ENCODE measurements at regions not wholly inside any gene's neighbourhood (a gene's known extent, or its start where the extent isn't known, plus 50 kb on each side); places are given as distances from the start of the nearest gene placed in this dataset.
A peak's percentile ranks its signal among the peaks of the same experiment; 100 is the strongest.

DNA sequence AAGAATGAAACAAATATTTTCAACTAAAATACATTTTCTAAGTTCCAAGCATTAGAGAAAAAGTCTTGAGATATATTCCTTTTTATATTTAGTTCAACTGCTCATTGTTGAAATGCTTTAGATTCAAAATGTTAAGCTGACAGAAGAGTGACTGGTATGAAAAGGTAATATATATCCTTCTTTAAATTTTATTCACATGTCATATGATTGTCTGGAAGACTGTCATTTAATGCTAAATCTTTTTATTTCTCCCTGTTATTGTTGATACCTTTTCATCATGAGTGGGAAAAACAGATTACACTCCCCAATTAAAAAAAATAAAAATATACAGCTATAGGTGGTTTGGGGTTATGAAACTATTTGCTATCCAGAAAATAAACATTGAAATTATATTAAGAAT is 965.4 kb downstream of the JRKL start (continued):
- TF ChIP-seq CTCF (conservative IDR thresholded peaks at IDR 0.05; ENCODE audit: low read depth in 2 of 2) (no peak), NANOG (IDR thresholded peaks at IDR 0.05; ENCODE audit: borderline replicate concordance) (no peak), EZH2phosphoT487 (IDR thresholded peaks at IDR 0.05; ENCODE audit: unreplicated experiment) (no peak), JUNB (IDR thresholded peaks at IDR 0.05; ENCODE audit: unreplicated experiment) (no peak)
- TF ChIP-seq, protein P1, sequence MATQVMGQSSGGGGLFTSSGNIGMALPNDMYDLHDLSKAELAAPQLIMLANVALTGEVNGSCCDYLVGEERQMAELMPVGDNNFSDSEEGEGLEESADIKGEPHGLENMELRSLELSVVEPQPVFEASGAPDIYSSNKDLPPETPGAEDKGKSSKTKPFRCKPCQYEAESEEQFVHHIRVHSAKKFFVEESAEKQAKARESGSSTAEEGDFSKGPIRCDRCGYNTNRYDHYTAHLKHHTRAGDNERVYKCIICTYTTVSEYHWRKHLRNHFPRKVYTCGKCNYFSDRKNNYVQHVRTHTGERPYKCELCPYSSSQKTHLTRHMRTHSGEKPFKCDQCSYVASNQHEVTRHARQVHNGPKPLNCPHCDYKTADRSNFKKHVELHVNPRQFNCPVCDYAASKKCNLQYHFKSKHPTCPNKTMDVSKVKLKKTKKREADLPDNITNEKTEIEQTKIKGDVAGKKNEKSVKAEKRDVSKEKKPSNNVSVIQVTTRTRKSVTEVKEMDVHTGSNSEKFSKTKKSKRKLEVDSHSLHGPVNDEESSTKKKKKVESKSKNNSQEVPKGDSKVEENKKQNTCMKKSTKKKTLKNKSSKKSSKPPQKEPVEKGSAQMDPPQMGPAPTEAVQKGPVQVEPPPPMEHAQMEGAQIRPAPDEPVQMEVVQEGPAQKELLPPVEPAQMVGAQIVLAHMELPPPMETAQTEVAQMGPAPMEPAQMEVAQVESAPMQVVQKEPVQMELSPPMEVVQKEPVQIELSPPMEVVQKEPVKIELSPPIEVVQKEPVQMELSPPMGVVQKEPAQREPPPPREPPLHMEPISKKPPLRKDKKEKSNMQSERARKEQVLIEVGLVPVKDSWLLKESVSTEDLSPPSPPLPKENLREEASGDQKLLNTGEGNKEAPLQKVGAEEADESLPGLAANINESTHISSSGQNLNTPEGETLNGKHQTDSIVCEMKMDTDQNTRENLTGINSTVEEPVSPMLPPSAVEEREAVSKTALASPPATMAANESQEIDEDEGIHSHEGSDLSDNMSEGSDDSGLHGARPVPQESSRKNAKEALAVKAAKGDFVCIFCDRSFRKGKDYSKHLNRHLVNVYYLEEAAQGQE (IDR thresholded peaks at IDR 0.05; ENCODE audit: unreplicated experiment): no peak

DNA sequence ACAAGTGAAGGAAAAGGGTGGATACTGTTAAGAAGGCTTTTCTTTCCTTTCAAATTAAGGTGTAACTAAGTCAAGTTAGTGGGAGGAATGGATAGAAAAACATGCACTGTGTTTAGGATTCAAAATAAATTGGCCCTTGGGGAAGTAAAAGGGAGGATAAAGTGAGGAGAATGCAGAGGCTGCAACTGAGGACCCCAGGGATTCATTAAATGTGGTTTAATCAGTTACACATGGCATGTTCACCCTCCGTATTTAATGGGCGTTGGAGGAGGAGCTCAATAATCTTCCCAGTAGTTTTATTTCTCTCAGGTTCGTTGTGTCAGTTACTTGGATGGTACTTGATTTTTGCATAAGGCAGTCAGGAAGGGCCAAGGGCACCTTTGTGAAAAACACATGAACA is 966.3 kb downstream of the JRKL start:
- Mint-ChIP-seq H3K4me1 (peaks cover 11% of the 10 kb centered on the region; the same call in 2 of the 3 replicates), H3K9me3 (no peaks in the 10 kb centered on the region), H3K27me3 (ENCODE audit: insufficient read depth, low read depth, poor library complexity) (peaks cover 2% of the 10 kb centered on the region), H3K36me3 (ENCODE audit: low read depth) (no peaks in the 10 kb centered on the region), H3K4me3 (no peak overlapping the region), H3K27ac (peak overlapping the region; percentile 25)
- Histone ChIP-seq H3K79me2 (replicated peaks; ENCODE audit: insufficient read depth) (no peaks in the 10 kb centered on the region), H3K27me3 (ENCODE audit: insufficient read depth) (no peaks in the 10 kb centered on the region), H3K4me2 (no peak overlapping the region), H3F3A (replicated peaks; ENCODE audit: low read depth) (no peaks in the 10 kb centered on the region), H3K27ac (ENCODE audit: low read depth) (no peak overlapping the region), H4K20me1 (replicated peaks; ENCODE audit: insufficient read depth) (no peaks in the 10 kb centered on the region), H3K9me2 (ENCODE audit: insufficient read depth) (no peaks in the 10 kb centered on the region), H3K4me3 (no peak overlapping the region), H3K4me1 (ENCODE audit: insufficient read depth) (peaks cover 9% of the 10 kb centered on the region), H3K36me3 (ENCODE audit: insufficient read depth) (no peaks in the 10 kb centered on the region), H2AFZ (no peak overlapping the region)
- DNase-seq (ENCODE audit: low spot score) (no peak), ATAC-seq (no peak)
- no peak for TF ChIP-seq CREB1 (CRISPR knock-in tag; IDR thresholded peaks at IDR 0.05; ENCODE audit: low read depth)
- TF ChIP-seq EZH2phosphoT487 (IDR thresholded peaks at IDR 0.05; ENCODE audit: unreplicated experiment): no peak
- TF ChIP-seq, protein P1 (IDR thresholded peaks at IDR 0.05; ENCODE audit: unreplicated experiment): no peak
- TF ChIP-seq ZNF331 (CRISPR knock-in tag; IDR thresholded peaks at IDR 0.05; ENCODE audit: low read depth): no peak
- no peak for TF ChIP-seq EZH2 (IDR thresholded peaks at IDR 0.05; ENCODE audit: low read depth, unreplicated experiment)
- no peak for TF ChIP-seq POLR2AphosphoS5 (IDR thresholded peaks at IDR 0.05; ENCODE audit: low read depth)
- TF ChIP-seq, protein P2, sequence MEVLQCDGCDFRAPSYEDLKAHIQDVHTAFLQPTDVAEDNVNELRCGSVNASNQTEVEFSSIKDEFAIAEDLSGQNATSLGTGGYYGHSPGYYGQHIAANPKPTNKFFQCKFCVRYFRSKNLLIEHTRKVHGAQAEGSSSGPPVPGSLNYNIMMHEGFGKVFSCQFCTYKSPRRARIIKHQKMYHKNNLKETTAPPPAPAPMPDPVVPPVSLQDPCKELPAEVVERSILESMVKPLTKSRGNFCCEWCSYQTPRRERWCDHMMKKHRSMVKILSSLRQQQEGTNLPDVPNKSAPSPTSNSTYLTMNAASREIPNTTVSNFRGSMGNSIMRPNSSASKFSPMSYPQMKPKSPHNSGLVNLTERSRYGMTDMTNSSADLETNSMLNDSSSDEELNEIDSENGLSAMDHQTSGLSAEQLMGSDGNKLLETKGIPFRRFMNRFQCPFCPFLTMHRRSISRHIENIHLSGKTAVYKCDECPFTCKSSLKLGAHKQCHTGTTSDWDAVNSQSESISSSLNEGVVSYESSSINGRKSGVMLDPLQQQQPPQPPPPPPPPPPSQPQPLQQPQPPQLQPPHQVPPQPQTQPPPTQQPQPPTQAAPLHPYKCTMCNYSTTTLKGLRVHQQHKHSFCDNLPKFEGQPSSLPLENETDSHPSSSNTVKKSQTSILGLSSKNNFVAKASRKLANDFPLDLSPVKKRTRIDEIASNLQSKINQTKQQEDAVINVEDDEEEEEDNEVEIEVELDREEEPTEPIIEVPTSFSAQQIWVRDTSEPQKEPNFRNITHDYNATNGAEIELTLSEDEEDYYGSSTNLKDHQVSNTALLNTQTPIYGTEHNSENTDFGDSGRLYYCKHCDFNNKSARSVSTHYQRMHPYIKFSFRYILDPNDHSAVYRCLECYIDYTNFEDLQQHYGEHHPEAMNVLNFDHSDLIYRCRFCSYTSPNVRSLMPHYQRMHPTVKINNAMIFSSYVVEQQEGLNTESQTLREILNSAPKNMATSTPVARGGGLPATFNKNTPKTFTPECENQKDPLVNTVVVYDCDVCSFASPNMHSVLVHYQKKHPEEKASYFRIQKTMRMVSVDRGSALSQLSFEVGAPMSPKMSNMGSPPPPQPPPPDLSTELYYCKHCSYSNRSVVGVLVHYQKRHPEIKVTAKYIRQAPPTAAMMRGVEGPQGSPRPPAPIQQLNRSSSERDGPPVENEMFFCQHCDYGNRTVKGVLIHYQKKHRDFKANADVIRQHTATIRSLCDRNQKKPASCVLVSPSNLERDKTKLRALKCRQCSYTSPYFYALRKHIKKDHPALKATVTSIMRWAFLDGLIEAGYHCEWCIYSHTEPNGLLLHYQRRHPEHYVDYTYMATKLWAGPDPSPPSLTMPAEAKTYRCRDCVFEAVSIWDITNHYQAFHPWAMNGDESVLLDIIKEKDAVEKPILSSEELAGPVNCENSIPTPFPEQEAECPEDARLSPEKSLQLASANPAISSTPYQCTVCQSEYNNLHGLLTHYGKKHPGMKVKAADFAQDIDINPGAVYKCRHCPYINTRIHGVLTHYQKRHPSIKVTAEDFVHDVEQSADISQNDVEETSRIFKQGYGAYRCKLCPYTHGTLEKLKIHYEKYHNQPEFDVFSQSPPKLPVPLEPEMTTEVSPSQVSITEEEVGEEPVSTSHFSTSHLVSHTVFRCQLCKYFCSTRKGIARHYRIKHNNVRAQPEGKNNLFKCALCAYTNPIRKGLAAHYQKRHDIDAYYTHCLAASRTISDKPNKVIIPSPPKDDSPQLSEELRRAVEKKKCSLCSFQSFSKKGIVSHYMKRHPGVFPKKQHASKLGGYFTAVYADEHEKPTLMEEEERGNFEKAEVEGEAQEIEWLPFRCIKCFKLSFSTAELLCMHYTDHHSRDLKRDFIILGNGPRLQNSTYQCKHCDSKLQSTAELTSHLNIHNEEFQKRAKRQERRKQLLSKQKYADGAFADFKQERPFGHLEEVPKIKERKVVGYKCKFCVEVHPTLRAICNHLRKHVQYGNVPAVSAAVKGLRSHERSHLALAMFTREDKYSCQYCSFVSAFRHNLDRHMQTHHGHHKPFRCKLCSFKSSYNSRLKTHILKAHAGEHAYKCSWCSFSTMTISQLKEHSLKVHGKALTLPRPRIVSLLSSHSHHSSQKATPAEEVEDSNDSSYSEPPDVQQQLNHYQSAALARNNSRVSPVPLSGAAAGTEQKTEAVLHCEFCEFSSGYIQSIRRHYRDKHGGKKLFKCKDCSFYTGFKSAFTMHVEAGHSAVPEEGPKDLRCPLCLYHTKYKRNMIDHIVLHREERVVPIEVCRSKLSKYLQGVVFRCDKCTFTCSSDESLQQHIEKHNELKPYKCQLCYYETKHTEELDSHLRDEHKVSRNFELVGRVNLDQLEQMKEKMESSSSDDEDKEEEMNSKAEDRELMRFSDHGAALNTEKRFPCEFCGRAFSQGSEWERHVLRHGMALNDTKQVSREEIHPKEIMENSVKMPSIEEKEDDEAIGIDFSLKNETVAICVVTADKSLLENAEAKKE (CRISPR knock-in tag; IDR thresholded peaks at IDR 0.05): no peak
- no peak for TF ChIP-seq JUNB (IDR thresholded peaks at IDR 0.05; ENCODE audit: unreplicated experiment)

All from GM23338 (cell line).